ENCODE measurements at regions not wholly inside any gene's neighbourhood (a gene's known extent, or its start where the extent isn't known, plus 50 kb on each side); places are given as distances from the start of the nearest gene placed in this dataset.

GRCh38 chrX:40877887-40878286, 142.5 kb upstream of the MED14 start:
- TF ChIP-seq CTCF (IDR thresholded peaks at IDR 0.05) (peak in 2 of 4 experiments; percentile 10 to 33), POLR2A (IDR thresholded peaks at IDR 0.05) (no peak), EP300 (IDR thresholded peaks at IDR 0.05) (no peak)

Measured in sigmoid colon (tissue), 4 donors.